WTC11 (cell line): ENCODE measurements at regions not wholly inside any gene's neighbourhood (a gene's known extent, or its start where the extent isn't known, plus 50 kb on each side); places are given as distances from the start of the nearest gene placed in this dataset.

Experiments
- ATAC-seq: fragments of 200-7000 bp; cut with Tn5 transposase; 2 replicates; pipeline ENCODE4 v1.10.0; 2021; ENCODE audit warnings: mild to moderate bottlenecking, moderate library complexity
- CTCF ChIA-PET: fragments of 300-600 bp; sonication (Branson Sonifier 250); formaldehyde crosslinking; loops from one replicate; lab custom pipeline; 2021; ENCODE audit warnings: antibody characterized with exemption; lab: Charles Lee
- POLR2A ChIA-PET: fragments of 350-600 bp; sonication (Branson Sonifier 250); formaldehyde crosslinking; loops from one replicate; lab custom pipeline; 2021; ENCODE audit warnings: antibody characterized with exemption; lab: Charles Lee
- DNase-seq: peaks from one replicate; pipeline ENCODE4 v3.0.0; 2021; ENCODE audit warnings: low spot score
- H3K27ac Mint-ChIP-seq: 2 replicates; pipeline ENCODE4 v1.8.0; 2021; ENCODE audit warnings: mixed read lengths
- H3K27me3 Mint-ChIP-seq: 2 replicates; pipeline ENCODE4 v1.8.0; 2021; ENCODE audit warnings: low read depth, mild to moderate bottlenecking, moderate library complexity, mixed read lengths
- H3K36me3 Mint-ChIP-seq: 2 replicates; pipeline ENCODE4 v1.8.0; 2021; ENCODE audit warnings: mixed read lengths
- H3K4me1 Mint-ChIP-seq: 2 replicates; pipeline ENCODE4 v1.8.0; 2022; ENCODE audit warnings: mixed read lengths
- H3K4me3 Mint-ChIP-seq: 2 replicates; pipeline ENCODE4 v1.8.0; 2021; ENCODE audit warnings: mild to moderate bottlenecking, moderate library complexity, mixed read lengths
- H3K9me3 Mint-ChIP-seq: 2 replicates; pipeline ENCODE4 v1.8.0; 2021; ENCODE audit warnings: mixed read lengths
- ATF1 ChIP-seq: sonication (generic); formaldehyde crosslinking; IDR thresholded peaks from 2 replicates; pipeline ENCODE4 v1.8.1; 2023; ENCODE audit warnings: mild to moderate bottlenecking, moderate library complexity, missing genetic modification reagents
- ATF2 ChIP-seq: sonication (generic); formaldehyde crosslinking; IDR thresholded peaks from 2 replicates; pipeline ENCODE4 v1.8.1; 2022; ENCODE audit warnings: low read depth, missing genetic modification reagents, borderline replicate concordance
- ATF3 ChIP-seq: sonication (generic); formaldehyde crosslinking; conservative IDR thresholded peaks from 2 replicates; pipeline ENCODE4 v1.8.1; 2022; ENCODE audit warnings: mild to moderate bottlenecking, missing genetic modification reagents
- CBFB ChIP-seq: sonication (generic); formaldehyde crosslinking; IDR thresholded peaks from 2 replicates; pipeline ENCODE4 v1.8.1; 2022; ENCODE audit warnings: mild to moderate bottlenecking, low read depth, missing genetic modification reagents
- ESRRA ChIP-seq: sonication (generic); formaldehyde crosslinking; IDR thresholded peaks from 2 replicates; pipeline ENCODE4 v1.8.1; 2022; ENCODE audit warnings: mild to moderate bottlenecking, missing genetic modification reagents, borderline replicate concordance
- ETV6 ChIP-seq: sonication (generic); formaldehyde crosslinking; IDR thresholded peaks from 2 replicates; pipeline ENCODE4 v1.8.1; 2022; ENCODE audit warnings: mild to moderate bottlenecking, missing genetic modification reagents
- FOXJ3 ChIP-seq: sonication (generic); formaldehyde crosslinking; IDR thresholded peaks from 2 replicates; pipeline ENCODE4 v1.9.0; 2021; ENCODE audit warnings: missing genetic modification reagents, mild to moderate bottlenecking, borderline replicate concordance
- GRHL2 ChIP-seq: fragments of 250-450 bp; sonication (Bioruptor Pico); IDR thresholded peaks from 2 replicates; pipeline ENCODE4 v1.8.0; 2022; ENCODE audit warnings: mild to moderate bottlenecking, moderate library complexity; ENCODE audit not compliant: insufficient replicate concordance, severe bottlenecking
- HMGXB4 ChIP-seq: sonication (generic); formaldehyde crosslinking; IDR thresholded peaks from 2 replicates; pipeline ENCODE4 v1.8.1; 2023; ENCODE audit warnings: mild to moderate bottlenecking, moderate library complexity, missing genetic modification reagents
- IRF2 ChIP-seq: sonication (generic); formaldehyde crosslinking; IDR thresholded peaks from 2 replicates; pipeline ENCODE4 v1.8.0; 2022; ENCODE audit warnings: low read depth, missing genetic modification reagents, borderline replicate concordance
- JAZF1 ChIP-seq: fragments of 250-450 bp; sonication (Bioruptor Pico); IDR thresholded peaks from 2 replicates; pipeline ENCODE4 v1.9.0; 2021; ENCODE audit warnings: moderate library complexity, mild to moderate bottlenecking, inconsistent platforms
- JUN ChIP-seq: sonication (generic); formaldehyde crosslinking; IDR thresholded peaks from 2 replicates; pipeline ENCODE4 v1.8.0; 2023; ENCODE audit warnings: mild to moderate bottlenecking, missing genetic modification reagents
- NFE2L1 ChIP-seq: sonication (generic); formaldehyde crosslinking; IDR thresholded peaks from 2 replicates; pipeline ENCODE4 v1.8.1; 2023; ENCODE audit warnings: missing genetic modification reagents
- PRRX2 ChIP-seq: fragments of 250-450 bp; sonication (Bioruptor Pico); IDR thresholded peaks from 2 replicates; pipeline ENCODE4 v1.8.0; 2021; ENCODE audit warnings: mild to moderate bottlenecking
- RORB ChIP-seq: fragments of 250-450 bp; sonication (Bioruptor Pico); IDR thresholded peaks from 2 replicates; pipeline ENCODE4 v1.9.0; 2021; ENCODE audit warnings: mild to moderate bottlenecking
- SMAD3 ChIP-seq: sonication (generic); formaldehyde crosslinking; IDR thresholded peaks from 2 replicates; pipeline ENCODE4 v1.8.0; 2022; ENCODE audit warnings: missing genetic modification reagents, mild to moderate bottlenecking, borderline replicate concordance
- TCF7 ChIP-seq: sonication (generic); formaldehyde crosslinking; IDR thresholded peaks from 2 replicates; pipeline ENCODE4 v1.8.0; 2022; ENCODE audit warnings: mild to moderate bottlenecking, low read depth, missing genetic modification reagents, moderate library complexity
- TEAD1 ChIP-seq: sonication (generic); formaldehyde crosslinking; IDR thresholded peaks from 2 replicates; pipeline ENCODE4 v1.8.0; 2022; ENCODE audit warnings: mild to moderate bottlenecking, missing genetic modification reagents
- TEAD4 ChIP-seq: sonication (generic); formaldehyde crosslinking; IDR thresholded peaks from 2 replicates; pipeline ENCODE4 v1.8.0; 2022; ENCODE audit warnings: mild to moderate bottlenecking, missing genetic modification reagents
- USF1 ChIP-seq: sonication (generic); formaldehyde crosslinking; IDR thresholded peaks from 2 replicates; pipeline ENCODE4 v1.8.0; 2022; ENCODE audit warnings: mild to moderate bottlenecking, missing genetic modification reagents
- ZMAT4 ChIP-seq: fragments of 250-450 bp; sonication (Bioruptor Pico); IDR thresholded peaks from 2 replicates; pipeline ENCODE4 v1.9.0; 2021; ENCODE audit warnings: mild to moderate bottlenecking
- ZNF138 ChIP-seq: sonication (generic); formaldehyde crosslinking; conservative IDR thresholded peaks from 2 replicates; pipeline ENCODE4 v1.8.1; 2022; ENCODE audit warnings: mild to moderate bottlenecking, moderate library complexity, missing genetic modification reagents
- ZNF671 ChIP-seq: fragments of 250-450 bp; sonication (Bioruptor Pico); IDR thresholded peaks from 2 replicates; pipeline ENCODE4 v1.8.0; 2021; ENCODE audit warnings: mild to moderate bottlenecking
- TF ChIP-seq, protein P1 (sequence below): sonication (generic); formaldehyde crosslinking; IDR thresholded peaks from 2 replicates; pipeline ENCODE4 v1.8.0; 2023; ENCODE audit warnings: missing genetic modification reagents
- TF ChIP-seq, protein P2 (sequence below): sonication (generic); formaldehyde crosslinking; IDR thresholded peaks from 2 replicates; pipeline ENCODE4 v1.8.1; 2023; ENCODE audit warnings: mild to moderate bottlenecking, missing genetic modification reagents, moderate library complexity
- TF ChIP-seq, protein P3 (sequence below): fragments of 250-450 bp; sonication (Bioruptor Pico); IDR thresholded peaks from 2 replicates; pipeline ENCODE4 v1.9.0; 2021; ENCODE audit warnings: moderate library complexity, mild to moderate bottlenecking, inconsistent platforms, borderline replicate concordance

DNA sequence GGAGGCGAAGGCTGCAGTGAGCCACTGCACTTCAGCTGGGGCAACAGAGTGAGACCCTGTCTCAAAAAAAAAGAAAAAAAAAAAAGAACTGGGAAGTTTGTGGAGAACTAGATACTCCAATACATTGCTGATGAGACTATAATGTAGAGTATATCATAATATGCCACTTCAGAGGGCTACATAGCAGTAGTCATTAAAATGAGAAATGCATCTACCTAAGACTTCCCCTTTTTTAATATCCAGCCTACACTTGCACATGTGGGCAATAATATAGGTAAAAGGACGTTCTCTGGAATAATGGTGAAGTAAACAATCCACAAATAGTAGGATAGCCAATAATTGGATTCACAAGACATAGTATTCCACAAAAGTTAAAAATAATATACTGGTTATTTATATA, 311.0 kb downstream of the HLX start (continued):
- TF ChIP-seq USF1 (CRISPR knock-in tag) (no peak), ATF1 (CRISPR knock-in tag) (no peak), ZMAT4 (CRISPR knock-in tag) (no peak), ATF2 (CRISPR knock-in tag) (no peak), TEAD1 (CRISPR knock-in tag) (no peak), GRHL2 (CRISPR knock-in tag) (no peak), ESRRA (CRISPR knock-in tag) (no peak)

- Mint-ChIP-seq H3K4me1 (peaks cover 4% of the 10 kb centered on the region), H3K36me3 (peaks cover 5% of the 10 kb centered on the region; the same call in 1 of the 2 replicates), H3K27ac (no peak overlapping the region), H3K9me3 (peaks cover 24% of the 10 kb centered on the region), H3K27me3 (no peaks in the 10 kb centered on the region; the same call in 1 of the 2 replicates), H3K4me3 (no peak overlapping the region)
- TF ChIP-seq ETV6 (CRISPR knock-in tag) (no peak), IRF2 (no peak), FOXJ3 (no peak), NFE2L1 (CRISPR knock-in tag) (no peak), TCF7 (CRISPR knock-in tag) (no peak), ZNF138 (CRISPR knock-in tag) (no peak), ZNF671 (CRISPR knock-in tag) (no peak), HMGXB4 (CRISPR knock-in tag) (no peak), PRRX2 (CRISPR knock-in tag) (no peak), JAZF1 (no peak), TEAD4 (CRISPR knock-in tag) (no peak), ATF3 (CRISPR knock-in tag) (no peak), RORB (CRISPR knock-in tag) (no peak), CBFB (CRISPR knock-in tag) (no peak), JUN (no peak), SMAD3 (CRISPR knock-in tag) (no peak)
- TF ChIP-seq, protein P1, sequence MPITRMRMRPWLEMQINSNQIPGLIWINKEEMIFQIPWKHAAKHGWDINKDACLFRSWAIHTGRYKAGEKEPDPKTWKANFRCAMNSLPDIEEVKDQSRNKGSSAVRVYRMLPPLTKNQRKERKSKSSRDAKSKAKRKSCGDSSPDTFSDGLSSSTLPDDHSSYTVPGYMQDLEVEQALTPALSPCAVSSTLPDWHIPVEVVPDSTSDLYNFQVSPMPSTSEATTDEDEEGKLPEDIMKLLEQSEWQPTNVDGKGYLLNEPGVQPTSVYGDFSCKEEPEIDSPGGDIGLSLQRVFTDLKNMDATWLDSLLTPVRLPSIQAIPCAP (CRISPR knock-in tag): no peak
- TF ChIP-seq, protein P2, sequence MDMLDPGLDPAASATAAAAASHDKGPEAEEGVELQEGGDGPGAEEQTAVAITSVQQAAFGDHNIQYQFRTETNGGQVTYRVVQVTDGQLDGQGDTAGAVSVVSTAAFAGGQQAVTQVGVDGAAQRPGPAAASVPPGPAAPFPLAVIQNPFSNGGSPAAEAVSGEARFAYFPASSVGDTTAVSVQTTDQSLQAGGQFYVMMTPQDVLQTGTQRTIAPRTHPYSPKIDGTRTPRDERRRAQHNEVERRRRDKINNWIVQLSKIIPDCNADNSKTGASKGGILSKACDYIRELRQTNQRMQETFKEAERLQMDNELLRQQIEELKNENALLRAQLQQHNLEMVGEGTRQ (CRISPR knock-in tag): no peak
- TF ChIP-seq, protein P3, sequence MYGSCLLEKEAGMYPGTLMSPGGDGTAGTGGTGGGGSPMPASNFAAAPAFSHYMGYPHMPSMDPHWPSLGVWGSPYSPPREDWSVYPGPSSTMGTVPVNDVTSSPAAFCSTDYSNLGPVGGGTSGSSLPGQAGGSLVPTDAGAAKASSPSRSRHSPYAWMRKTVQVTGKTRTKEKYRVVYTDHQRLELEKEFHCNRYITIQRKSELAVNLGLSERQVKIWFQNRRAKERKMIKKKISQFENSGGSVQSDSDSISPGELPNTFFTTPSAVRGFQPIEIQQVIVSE (CRISPR knock-in tag): no peak
- POLR2A ChIA-PET: no interaction called here
- ATAC-seq (peak; percentile 56; the same call in 1 of the 2 replicates), DNase-seq (no peak)
- CTCF ChIA-PET: no interaction called here
These were observed 312.8 kb downstream of the HLX start for GRCh38 chr1:221192055-221192454.
